Activated naive CD4-positive, alpha-beta T cell treated with Interleukin-2 at 50 U/mL for 16 hours (primary cell): ENCODE measurements at regions not wholly inside any gene's neighbourhood (a gene's known extent, or its start where the extent isn't known, plus 50 kb on each side); places are given as distances from the start of the nearest gene placed in this dataset.

ENCODE experiments used
- DNase-seq: peaks from one replicate; pipeline ENCODE4 v3.0.0-alpha.2; 2020

- DNase-seq, result no peak
Observed at GRCh38 chr1:48164571-48164970, 57.9 kb upstream of the SLC5A9 start.

GRCh38 chr1:48160486-48161132 is 61.9 kb upstream of the SLC5A9 start:
- DNase-seq, result no peak

- DNase-seq, result no peak
Observed at GRCh38 chr1:48139275-48139674, 83.2 kb upstream of the SLC5A9 start.

GRCh38 chr1:48127735-48128685 is 94.5 kb upstream of the SLC5A9 start:
- DNase-seq, result no peak

GRCh38 chr1:48123647-48124046 is 98.9 kb upstream of the SLC5A9 start:
- DNase-seq, result no peak

- no peak for DNase-seq
Observed at GRCh38 chr1:48121955-48122354, 100.6 kb upstream of the SLC5A9 start.

GRCh38 chr1:48120621-48121020 is 101.9 kb upstream of the SLC5A9 start:
- DNase-seq, result no peak

- no peak for DNase-seq
Observed at GRCh38 chr1:48115835-48116234, 106.7 kb upstream of the SLC5A9 start.

GRCh38 chr1:48114596-48115382 is 107.7 kb upstream of the SLC5A9 start:
- DNase-seq, result no peak

GRCh38 chr1:48109390-48110013 is 112.3 kb upstream of the TRABD2B start:
- DNase-seq, result no peak

- DNase-seq, result no peak
Observed at GRCh38 chr1:48107516-48107915, 110.3 kb upstream of the TRABD2B start.

GRCh38 chr1:48106049-48106448 is 108.9 kb upstream of the TRABD2B start:
- no peak for DNase-seq

GRCh38 chr1:48105165-48105564 is 108.0 kb upstream of the TRABD2B start:
- no peak for DNase-seq

GRCh38 chr1:48103495-48103894 is 106.3 kb upstream of the TRABD2B start:
- DNase-seq, result no peak

- no peak for DNase-seq
Observed at GRCh38 chr1:48102766-48103165, 105.6 kb upstream of the TRABD2B start.

- no peak for DNase-seq
Observed at GRCh38 chr1:48099072-48099773, 102.0 kb upstream of the TRABD2B start.

- DNase-seq, result peak; percentile 65
Observed at GRCh38 chr1:48093696-48094528, 96.7 kb upstream of the TRABD2B start.

GRCh38 chr1:48093147-48093546 is 96.0 kb upstream of the TRABD2B start:
- DNase-seq, result no peak

GRCh38 chr1:48092401-48092800 is 95.2 kb upstream of the TRABD2B start:
- no peak for DNase-seq

- no peak for DNase-seq
Observed at GRCh38 chr1:48089356-48089891, 92.2 kb upstream of the TRABD2B start.

GRCh38 chr1:48084826-48085225 is 87.6 kb upstream of the TRABD2B start:
- DNase-seq, result no peak
